SK-N-MC (cell line): ENCODE measurements at regions not wholly inside any gene's neighbourhood (a gene's known extent, or its start where the extent isn't known, plus 50 kb on each side); places are given as distances from the start of the nearest gene placed in this dataset.
"Not testable (repeated sequence)": the region's sequence is repeated elsewhere in the genome, so short reads cannot be mapped to it uniquely, and the experiment has no call there.

Experiments used
- DNase-seq: peaks from one replicate; pipeline ENCODE4 v3.0.0-alpha.2; 2011; ENCODE audit warnings: low read depth, low spot score
- H3K27ac ChIP-seq: fragments of 200-600 bp; sonication (generic); 2 replicates; pipeline ENCODE4 v1.5.1; 2016; ENCODE audit warnings: mixed run types
- H3K36me3 ChIP-seq: fragments of 200-600 bp; sonication (generic); 2 replicates; pipeline ENCODE4 v1.6.1; 2017; ENCODE audit warnings: antibody characterized with exemption, low read length, mixed read lengths; ENCODE audit not compliant: insufficient read depth
- H3K4me3 ChIP-seq: fragments of 200-600 bp; sonication (generic); 2 replicates; pipeline ENCODE4 v1.5.1; 2016
- H3K9ac ChIP-seq: fragments of 200-600 bp; sonication (generic); 2 replicates; pipeline ENCODE4 v1.8.0; 2017; ENCODE audit warnings: mixed run types, mixed read lengths; ENCODE audit not compliant: insufficient read length
- H3K9me3 ChIP-seq: fragments of 200-600 bp; sonication (generic); 2 replicates; pipeline ENCODE4 v1.6.1; 2017; ENCODE audit warnings: low read depth, mild to moderate bottlenecking, antibody characterized with exemption, low read length, moderate library complexity, mixed read lengths
- EZH2 ChIP-seq: fragments of 200-600 bp; sonication (generic); IDR thresholded peaks from one replicate; pipeline ENCODE4 v1.6.1; 2017; ENCODE audit warnings: antibody characterized with exemption
- FOXP2 ChIP-seq: optimal IDR thresholded peaks from 2 replicates; pipeline ENCODE3; 2011; ENCODE audit warnings: mild to moderate bottlenecking, moderate library complexity; ENCODE audit not compliant: insufficient read depth; ENCODE audit errors: extremely low read length, control extremely low read depth
- POLR2AphosphoS5 ChIP-seq: IDR thresholded peaks from 2 replicates; pipeline ENCODE4 v1.6.1; 2012; ENCODE audit warnings: mild to moderate bottlenecking, low read depth, low read length, borderline replicate concordance

DNA sequence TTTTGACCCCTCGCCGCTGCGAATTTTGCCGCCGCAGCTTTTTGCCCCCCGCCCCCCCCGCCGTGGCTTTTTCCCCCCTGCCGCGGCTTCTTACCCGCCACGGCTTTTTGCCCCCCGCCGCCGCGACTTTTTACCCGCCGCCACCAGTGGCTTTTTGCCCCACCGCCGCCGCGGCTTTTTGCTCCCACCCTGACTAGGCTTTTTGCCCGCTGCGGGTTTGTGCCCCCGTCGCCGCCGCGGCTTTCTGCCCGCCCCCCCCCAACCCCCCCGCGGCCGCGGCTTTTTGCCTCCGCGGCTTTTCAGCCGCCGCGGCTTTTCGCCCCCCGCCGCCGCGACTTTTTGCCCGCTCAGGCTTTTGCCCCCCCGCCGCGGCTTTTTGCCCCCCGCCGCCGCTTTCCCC lies 598.1 kb downstream of the GOLGA6L6 start:
- no peak overlapping the region for H3K4me3 ChIP-seq
- no peak for DNase-seq
- no peaks in the 10 kb centered on the region for H3K9me3 ChIP-seq
- no peak overlapping the region for H3K9ac ChIP-seq
- no peak overlapping the region for H3K27ac ChIP-seq
- H3K36me3 ChIP-seq, result no peaks in the 10 kb centered on the region
- no peak for TF ChIP-seq POLR2AphosphoS5
- no peak for TF ChIP-seq EZH2
- TF ChIP-seq FOXP2, result no peak

- not testable (repeated sequence) for H3K4me3 ChIP-seq, H3K36me3 ChIP-seq, H3K9ac ChIP-seq, H3K27ac ChIP-seq, H3K9me3 ChIP-seq, DNase-seq
Observed at GRCh38 chr15:19903281-19903680, 638.3 kb downstream of the GOLGA6L6 start.

DNA sequence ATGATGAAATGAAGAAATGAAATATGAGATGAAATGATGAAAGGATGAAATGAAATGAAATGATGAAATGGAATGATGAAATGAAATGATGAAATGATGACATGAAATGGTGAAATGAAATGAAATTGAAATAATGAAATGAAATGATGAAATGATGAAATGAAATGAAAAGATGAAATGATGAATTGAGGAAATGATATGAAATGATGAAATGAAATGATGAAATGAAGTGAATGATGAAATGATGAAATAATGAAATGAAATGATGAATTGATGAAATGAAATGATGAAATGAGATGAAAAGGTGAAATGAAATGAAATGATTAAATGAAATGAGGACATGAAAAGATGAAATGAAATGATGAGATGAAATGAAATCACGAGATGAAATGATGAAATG lies 639.2 kb downstream of the GOLGA6L6 start:
- H3K36me3 ChIP-seq, H3K27ac ChIP-seq, H3K9me3 ChIP-seq: not testable (repeated sequence)

GRCh38 chr15:19901414-19901813 lies 640.2 kb downstream of the GOLGA6L6 start:
- H3K4me3 ChIP-seq, H3K27ac ChIP-seq, H3K9me3 ChIP-seq, H3K36me3 ChIP-seq, H3K9ac ChIP-seq, DNase-seq: not testable (repeated sequence)

More for the DNA sequence above, 639.2 kb downstream of the GOLGA6L6 start:
- DNase-seq, H3K4me3 ChIP-seq, H3K9ac ChIP-seq: not testable (repeated sequence)

GRCh38 chr15:19899021-19899824 lies 642.4 kb downstream of the GOLGA6L6 start:
- no peak overlapping the region for H3K27ac ChIP-seq
- DNase-seq, result no peak
- no peak for TF ChIP-seq FOXP2
- TF ChIP-seq POLR2AphosphoS5, result no peak
- no peak for TF ChIP-seq EZH2
- no peak overlapping the region for H3K9ac ChIP-seq
- no peak overlapping the region for H3K4me3 ChIP-seq
- no peaks in the 10 kb centered on the region for H3K36me3 ChIP-seq
- no peaks in the 10 kb centered on the region for H3K9me3 ChIP-seq

DNA sequence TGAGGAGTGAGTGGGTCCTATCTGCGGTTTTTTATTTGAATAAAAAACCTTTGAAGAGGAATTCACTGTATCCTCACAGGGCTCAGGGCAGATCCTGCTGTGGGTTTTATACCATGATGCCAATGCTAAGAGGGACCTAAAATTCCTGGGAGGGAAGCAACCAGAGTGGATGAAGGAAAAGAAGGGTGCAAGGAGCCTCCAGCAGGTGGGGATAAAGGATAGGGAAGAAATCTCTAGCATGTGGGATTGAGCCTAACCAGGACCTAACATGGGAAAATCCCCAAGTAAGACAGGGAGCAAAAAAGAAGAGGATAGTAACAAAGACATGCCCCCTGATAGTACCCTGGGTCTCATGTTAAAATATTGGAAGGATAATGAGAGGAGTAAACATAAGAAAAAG lies 652.8 kb downstream of the GOLGA6L6 start:
- not testable (repeated sequence) for H3K27ac ChIP-seq, H3K4me3 ChIP-seq, H3K9me3 ChIP-seq, H3K36me3 ChIP-seq, H3K9ac ChIP-seq, DNase-seq

DNA sequence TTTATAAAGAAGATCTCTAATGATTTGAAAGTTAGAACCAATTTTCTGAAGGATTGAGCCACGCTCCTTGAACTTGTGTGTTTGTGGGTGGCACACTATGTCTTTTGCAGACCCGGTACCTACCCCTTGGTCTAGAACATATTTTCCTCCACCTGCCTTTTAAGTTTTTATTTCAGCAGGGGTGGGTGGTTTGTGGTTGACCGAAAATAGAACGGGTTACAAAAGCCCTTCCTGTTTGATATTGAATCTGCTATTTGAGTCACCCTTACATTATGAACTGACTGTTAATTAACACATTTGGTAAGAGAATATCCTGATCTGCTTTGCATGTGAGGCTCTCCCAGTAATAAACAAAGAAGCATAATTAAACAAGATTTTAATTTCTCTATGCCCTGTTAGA lies 697.5 kb downstream of the GOLGA6L6 start:
- not testable (repeated sequence) for H3K9me3 ChIP-seq, H3K9ac ChIP-seq, H3K4me3 ChIP-seq, H3K27ac ChIP-seq, H3K36me3 ChIP-seq, DNase-seq
